HUES64 (cell line): ENCODE measurements at regions not wholly inside any gene's neighbourhood (a gene's known extent, or its start where the extent isn't known, plus 50 kb on each side); places are given as distances from the start of the nearest gene placed in this dataset.

Experiments used
- H3K27ac ChIP-seq: 2 replicates; pipeline ENCODE4 v1.7.0; 2013; ENCODE audit warnings: low read depth, low read length, inconsistent platforms
- H3K27me3 ChIP-seq: 2 replicates; pipeline ENCODE4 v1.6.1; 2013; ENCODE audit warnings: mild to moderate bottlenecking, low read length; ENCODE audit not compliant: insufficient read depth
- H3K36me3 ChIP-seq: 2 replicates; pipeline ENCODE4 v1.6.1; 2013; ENCODE audit warnings: mild to moderate bottlenecking, low read length; ENCODE audit not compliant: insufficient read depth
- H3K4me1 ChIP-seq: 2 replicates; pipeline ENCODE4 v1.6.1; 2013; ENCODE audit warnings: mild to moderate bottlenecking, low read length, moderate library complexity; ENCODE audit not compliant: insufficient read depth
- H3K4me3 ChIP-seq: 2 replicates; pipeline ENCODE4 v1.5.1; 2013; ENCODE audit warnings: mild to moderate bottlenecking, low read length, moderate library complexity
- H3K9ac ChIP-seq: 2 replicates; pipeline ENCODE4 v1.6.1; 2013; ENCODE audit warnings: mild to moderate bottlenecking, low read depth, low read length
- H3K9me3 ChIP-seq: 2 replicates; pipeline ENCODE4 v1.6.1; 2013; ENCODE audit warnings: low read depth, low read length; ENCODE audit not compliant: insufficient read depth
- WGBS: fragments of 150-250, 120-280 bp; methylation state at CpG from one replicate; pipeline ENCODE4 v1.1.7; 2013; ENCODE audit warnings: missing lambda C conversion rate; 5-methylcytosine and 5-hydroxymethylcytosine counted together

GRCh38 chr9:80906728-80907127 is 782.6 kb downstream of the TLE1 start:
- Histone ChIP-seq H3K4me1 (no peaks in the 10 kb centered on the region), H3K9me3 (no peaks in the 10 kb centered on the region), H3K9ac (no peak overlapping the region), H3K4me3 (no peak overlapping the region), H3K27me3 (no peaks in the 10 kb centered on the region), H3K27ac (no peak overlapping the region), H3K36me3 (no peaks in the 10 kb centered on the region)
- WGBS: 95% methylated on average over 10 of the region's 10 CpGs

GRCh38 chr9:80899208-80899607 is 790.1 kb downstream of the TLE1 start:
- Histone ChIP-seq H3K9me3 (no peaks in the 10 kb centered on the region), H3K4me3 (no peak overlapping the region), H3K36me3 (no peaks in the 10 kb centered on the region), H3K27ac (no peak overlapping the region), H3K9ac (no peak overlapping the region), H3K27me3 (no peaks in the 10 kb centered on the region), H3K4me1 (no peaks in the 10 kb centered on the region)

GRCh38 chr9:80893190-80893589 is 796.2 kb downstream of the TLE1 start:
- no peak overlapping the region for H3K27ac ChIP-seq
- H3K4me3 ChIP-seq: no peak overlapping the region
- no peak overlapping the region for H3K9ac ChIP-seq
- no peaks in the 10 kb centered on the region for H3K9me3 ChIP-seq
- H3K36me3 ChIP-seq: no peaks in the 10 kb centered on the region
- H3K27me3 ChIP-seq: no peaks in the 10 kb centered on the region
- H3K4me1 ChIP-seq: no peaks in the 10 kb centered on the region
- no CpG with 5 or more reads among the region's 2 CpGs for WGBS

GRCh38 chr9:80892703-80893102 is 796.6 kb downstream of the TLE1 start:
- H3K4me1 ChIP-seq: no peaks in the 10 kb centered on the region
- no peak overlapping the region for H3K27ac ChIP-seq
- H3K27me3 ChIP-seq: no peaks in the 10 kb centered on the region
- no peak overlapping the region for H3K9ac ChIP-seq
- no peaks in the 10 kb centered on the region for H3K9me3 ChIP-seq
- WGBS: 88% methylated on average over 1 of the region's 1 CpG
- H3K36me3 ChIP-seq: no peaks in the 10 kb centered on the region
- H3K4me3 ChIP-seq: no peak overlapping the region

- H3K27ac ChIP-seq: no peak overlapping the region
- H3K9me3 ChIP-seq: no peaks in the 10 kb centered on the region
- H3K27me3 ChIP-seq: no peaks in the 10 kb centered on the region
- no peaks in the 10 kb centered on the region for H3K36me3 ChIP-seq
- no peak overlapping the region for H3K4me3 ChIP-seq
- no peaks in the 10 kb centered on the region for H3K4me1 ChIP-seq
- no peak overlapping the region for H3K9ac ChIP-seq
Measured at GRCh38 chr9:80890124-80890523, 799.2 kb downstream of the TLE1 start.

- H3K27me3 ChIP-seq: no peaks in the 10 kb centered on the region
- WGBS: 91% methylated on average over 5 of the region's 5 CpGs
Measured at GRCh38 chr9:80885894-80886293, 803.5 kb downstream of the TLE1 start.

GRCh38 chr9:80883826-80884579 is 805.3 kb downstream of the TLE1 start:
- Histone ChIP-seq H3K9ac (no peak overlapping the region), H3K4me3 (no peak overlapping the region), H3K4me1 (peaks cover 19% of the 10 kb centered on the region), H3K27me3 (no peaks in the 10 kb centered on the region), H3K9me3 (no peaks in the 10 kb centered on the region), H3K27ac (no peak overlapping the region), H3K36me3 (no peaks in the 10 kb centered on the region)
- 85% methylated on average over 3 of the region's 5 CpGs for WGBS

More at GRCh38 chr9:80885894-80886293, 803.5 kb downstream of the TLE1 start:
- Histone ChIP-seq H3K4me3 (no peak overlapping the region), H3K36me3 (no peaks in the 10 kb centered on the region), H3K9ac (no peak overlapping the region), H3K27ac (no peak overlapping the region), H3K4me1 (peaks cover 17% of the 10 kb centered on the region), H3K9me3 (no peaks in the 10 kb centered on the region)

- Histone ChIP-seq H3K4me3 (no peak overlapping the region), H3K9ac (no peak overlapping the region)
- WGBS: 100% methylated on average over 1 of the region's 5 CpGs
Measured at GRCh38 chr9:80883426-80883825, 805.9 kb downstream of the TLE1 start.

GRCh38 chr9:80881940-80882339 is 807.4 kb downstream of the TLE1 start:
- no peak overlapping the region for H3K27ac ChIP-seq
- H3K9me3 ChIP-seq: no peaks in the 10 kb centered on the region
- no peaks in the 10 kb centered on the region for H3K27me3 ChIP-seq
- 39% methylated on average over 5 of the region's 5 CpGs for WGBS
- no peak overlapping the region for H3K9ac ChIP-seq
- H3K4me3 ChIP-seq: no peak overlapping the region
- H3K4me1 ChIP-seq: peaks cover 19% of the 10 kb centered on the region
- H3K36me3 ChIP-seq: no peaks in the 10 kb centered on the region

More at GRCh38 chr9:80883426-80883825, 805.9 kb downstream of the TLE1 start:
- Histone ChIP-seq H3K27me3 (no peaks in the 10 kb centered on the region), H3K9me3 (no peaks in the 10 kb centered on the region), H3K27ac (no peak overlapping the region), H3K36me3 (no peaks in the 10 kb centered on the region), H3K4me1 (peaks cover 19% of the 10 kb centered on the region)

GRCh38 chr9:80881320-80881719 is 808.0 kb downstream of the TLE1 start:
- Histone ChIP-seq H3K9me3 (no peaks in the 10 kb centered on the region), H3K27me3 (no peaks in the 10 kb centered on the region), H3K4me3 (no peak overlapping the region), H3K27ac (no peak overlapping the region), H3K36me3 (no peaks in the 10 kb centered on the region), H3K9ac (no peak overlapping the region), H3K4me1 (peaks cover 19% of the 10 kb centered on the region)
- 66% methylated on average over 6 of the region's 6 CpGs for WGBS

- Histone ChIP-seq H3K9ac (no peak overlapping the region), H3K4me3 (no peak overlapping the region), H3K9me3 (no peaks in the 10 kb centered on the region), H3K27me3 (no peaks in the 10 kb centered on the region), H3K36me3 (no peaks in the 10 kb centered on the region), H3K27ac (no peak overlapping the region), H3K4me1 (peaks cover 19% of the 10 kb centered on the region)
- WGBS: 93% methylated on average over 2 of the region's 2 CpGs
Measured at GRCh38 chr9:80878556-80878955, 810.8 kb downstream of the TLE1 start.

GRCh38 chr9:80875947-80876346 is 813.4 kb downstream of the TLE1 start:
- H3K9me3 ChIP-seq: no peaks in the 10 kb centered on the region
- no peak overlapping the region for H3K27ac ChIP-seq
- no peak overlapping the region for H3K9ac ChIP-seq
- H3K4me1 ChIP-seq: peaks cover 3% of the 10 kb centered on the region
- H3K27me3 ChIP-seq: no peaks in the 10 kb centered on the region
- H3K4me3 ChIP-seq: no peak overlapping the region
- H3K36me3 ChIP-seq: no peaks in the 10 kb centered on the region
- 93% methylated on average over 4 of the region's 4 CpGs for whole genome bisulfite sequencing
